ENCODE measurements at regions not wholly inside any gene's neighbourhood (a gene's known extent, or its start where the extent isn't known, plus 50 kb on each side); places are given as distances from the start of the nearest gene placed in this dataset.

- TF ChIP-seq CTCF (IDR thresholded peaks at IDR 0.05): no peak
- no peak for TF ChIP-seq POLR2A (IDR thresholded peaks at IDR 0.05)
Observed at GRCh38 chr18:23383494-23383893, 69.6 kb upstream of the RIOK3 start.
